IPS-18a (cell line): ENCODE measurements at regions not wholly inside any gene's neighbourhood (a gene's known extent, or its start where the extent isn't known, plus 50 kb on each side); places are given as distances from the start of the nearest gene placed in this dataset.

ENCODE experiments used
- H3K27ac ChIP-seq: one replicate; pipeline ENCODE4 v1.5.1; 2013; ENCODE audit warnings: low read length
- H3K27me3 ChIP-seq: one replicate; pipeline ENCODE4 v1.6.1; 2013; ENCODE audit warnings: mild to moderate bottlenecking, low read length; ENCODE audit not compliant: control insufficient read depth, insufficient read depth
- H3K36me3 ChIP-seq: one replicate; pipeline ENCODE4 v1.6.1; 2013; ENCODE audit warnings: low read depth, low read length; ENCODE audit not compliant: control insufficient read depth
- H3K4me1 ChIP-seq: one replicate; pipeline ENCODE4 v1.6.1; 2013; ENCODE audit warnings: low read depth, low read length; ENCODE audit not compliant: control insufficient read depth
- H3K4me3 ChIP-seq: one replicate; pipeline ENCODE4 v1.5.1; 2013; ENCODE audit warnings: low read length
- H3K9ac ChIP-seq: one replicate; pipeline ENCODE4 v1.6.1; 2013; ENCODE audit warnings: mild to moderate bottlenecking, low read length, moderate library complexity
- H3K9me3 ChIP-seq: one replicate; pipeline ENCODE4 v1.6.1; 2013; ENCODE audit warnings: low read depth, low read length; ENCODE audit not compliant: control insufficient read depth

- Histone ChIP-seq H3K9me3 (no peaks in the 10 kb centered on the region), H3K27me3 (no peaks in the 10 kb centered on the region), H3K4me1 (peaks cover 9% of the 10 kb centered on the region), H3K36me3 (no peaks in the 10 kb centered on the region), H3K27ac (no peak overlapping the region), H3K9ac (no peak overlapping the region), H3K4me3 (no peak overlapping the region)
Observed at GRCh38 chr2:221816566-221816965, 244.5 kb upstream of the EPHA4 start.

GRCh38 chr2:221810650-221811049 lies 238.5 kb upstream of the EPHA4 start:
- no peaks in the 10 kb centered on the region for H3K4me1 ChIP-seq
- H3K36me3 ChIP-seq: no peaks in the 10 kb centered on the region
- H3K9me3 ChIP-seq: no peaks in the 10 kb centered on the region
- no peak overlapping the region for H3K4me3 ChIP-seq
- no peaks in the 10 kb centered on the region for H3K27me3 ChIP-seq
- H3K27ac ChIP-seq: no peak overlapping the region
- H3K9ac ChIP-seq: no peak overlapping the region

GRCh38 chr2:221810245-221810644 lies 238.1 kb upstream of the EPHA4 start:
- Histone ChIP-seq H3K4me3 (no peak overlapping the region), H3K27ac (no peak overlapping the region), H3K9ac (no peak overlapping the region), H3K27me3 (no peaks in the 10 kb centered on the region), H3K36me3 (no peaks in the 10 kb centered on the region), H3K9me3 (no peaks in the 10 kb centered on the region), H3K4me1 (no peaks in the 10 kb centered on the region)

- H3K9ac ChIP-seq: no peak overlapping the region
- no peaks in the 10 kb centered on the region for H3K9me3 ChIP-seq
- H3K27me3 ChIP-seq: no peaks in the 10 kb centered on the region
- H3K36me3 ChIP-seq: no peaks in the 10 kb centered on the region
- H3K4me1 ChIP-seq: no peaks in the 10 kb centered on the region
- no peak overlapping the region for H3K4me3 ChIP-seq
- no peak overlapping the region for H3K27ac ChIP-seq
Observed at GRCh38 chr2:221808488-221808887, 236.4 kb upstream of the EPHA4 start.

GRCh38 chr2:221807706-221808105 lies 235.6 kb upstream of the EPHA4 start:
- H3K27ac ChIP-seq: no peak overlapping the region
- no peaks in the 10 kb centered on the region for H3K27me3 ChIP-seq
- H3K9ac ChIP-seq: no peak overlapping the region

GRCh38 chr2:221802089-221802488 lies 230.0 kb upstream of the EPHA4 start:
- Histone ChIP-seq H3K9ac (no peak overlapping the region), H3K4me3 (no peak overlapping the region), H3K9me3 (no peaks in the 10 kb centered on the region), H3K36me3 (no peaks in the 10 kb centered on the region), H3K27me3 (no peaks in the 10 kb centered on the region), H3K4me1 (no peaks in the 10 kb centered on the region), H3K27ac (no peak overlapping the region)

More at GRCh38 chr2:221807706-221808105, 235.6 kb upstream of the EPHA4 start:
- Histone ChIP-seq H3K4me3 (no peak overlapping the region), H3K9me3 (no peaks in the 10 kb centered on the region), H3K4me1 (no peaks in the 10 kb centered on the region), H3K36me3 (no peaks in the 10 kb centered on the region)

GRCh38 chr2:221792971-221793521 lies 220.9 kb upstream of the EPHA4 start:
- Histone ChIP-seq H3K9ac (peak overlapping the region; percentile 43), H3K27ac (peak overlapping the region; percentile 72), H3K36me3 (no peaks in the 10 kb centered on the region), H3K4me3 (peak overlapping the region; percentile 14), H3K9me3 (no peaks in the 10 kb centered on the region), H3K4me1 (peaks cover 30% of the 10 kb centered on the region), H3K27me3 (no peaks in the 10 kb centered on the region)

GRCh38 chr2:221791844-221792243 lies 219.7 kb upstream of the EPHA4 start:
- Histone ChIP-seq H3K9me3 (no peaks in the 10 kb centered on the region), H3K9ac (no peak overlapping the region), H3K4me3 (no peak overlapping the region), H3K4me1 (peaks cover 30% of the 10 kb centered on the region), H3K27ac (no peak overlapping the region), H3K27me3 (no peaks in the 10 kb centered on the region), H3K36me3 (no peaks in the 10 kb centered on the region)

- no peak overlapping the region for H3K4me3 ChIP-seq
- H3K9me3 ChIP-seq: no peaks in the 10 kb centered on the region
- H3K9ac ChIP-seq: no peak overlapping the region
- H3K27me3 ChIP-seq: no peaks in the 10 kb centered on the region
- peaks cover 9% of the 10 kb centered on the region for H3K4me1 ChIP-seq
- H3K36me3 ChIP-seq: no peaks in the 10 kb centered on the region
- no peak overlapping the region for H3K27ac ChIP-seq
Observed at GRCh38 chr2:221787561-221787960, 215.5 kb upstream of the EPHA4 start.

GRCh38 chr2:221786297-221786926 lies 214.3 kb upstream of the EPHA4 start:
- Histone ChIP-seq H3K27ac (no peak overlapping the region), H3K27me3 (no peaks in the 10 kb centered on the region), H3K36me3 (no peaks in the 10 kb centered on the region), H3K4me3 (no peak overlapping the region), H3K9ac (no peak overlapping the region), H3K9me3 (no peaks in the 10 kb centered on the region), H3K4me1 (peaks cover 7% of the 10 kb centered on the region)

GRCh38 chr2:221780281-221780688 lies 208.2 kb upstream of the EPHA4 start:
- H3K36me3 ChIP-seq: no peaks in the 10 kb centered on the region
- no peak overlapping the region for H3K4me3 ChIP-seq
- no peak overlapping the region for H3K9ac ChIP-seq
- peaks cover 10% of the 10 kb centered on the region for H3K4me1 ChIP-seq
- H3K9me3 ChIP-seq: no peaks in the 10 kb centered on the region
- H3K27me3 ChIP-seq: no peaks in the 10 kb centered on the region
- H3K27ac ChIP-seq: no peak overlapping the region

GRCh38 chr2:221779614-221780067 lies 207.5 kb upstream of the EPHA4 start:
- Histone ChIP-seq H3K9me3 (no peaks in the 10 kb centered on the region), H3K9ac (no peak overlapping the region), H3K4me1 (peaks cover 14% of the 10 kb centered on the region), H3K4me3 (no peak overlapping the region), H3K27ac (no peak overlapping the region), H3K27me3 (no peaks in the 10 kb centered on the region), H3K36me3 (no peaks in the 10 kb centered on the region)
